GM18873 (cell line): ENCODE measurements at regions not wholly inside any gene's neighbourhood (a gene's known extent, or its start where the extent isn't known, plus 50 kb on each side); places are given as distances from the start of the nearest gene placed in this dataset.

Experiments used
- ATAC-seq: cut with Tn5 transposase; IDR thresholded peaks from one replicate; pipeline ENCODE4 v1.9.1; 2021; ENCODE audit warnings: mild to moderate bottlenecking, moderate library complexity, moderate number of reproducible peaks; ENCODE audit not compliant: unreplicated experiment, low FRiP score

DNA sequence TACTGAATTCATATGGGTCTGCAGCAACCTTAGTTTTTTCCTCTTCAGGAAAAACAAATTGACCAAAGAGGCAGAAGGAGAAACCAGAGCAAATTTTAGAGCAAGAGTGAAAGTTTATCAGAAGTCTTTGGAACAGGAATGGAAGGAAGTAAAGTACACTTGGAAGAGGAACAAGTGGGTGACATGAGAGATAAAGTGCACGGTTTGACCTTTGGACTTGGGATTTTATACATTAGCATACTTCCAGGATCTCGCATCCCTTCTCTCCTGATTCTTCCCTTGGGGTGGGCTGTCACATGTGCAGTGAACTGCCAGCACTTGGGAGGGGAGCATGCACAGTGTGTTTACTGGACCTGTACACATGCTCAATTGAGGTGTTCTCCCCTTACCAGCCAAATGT is 754.8 kb upstream of the ADAMTS5 start:
- no peak for ATAC-seq

DNA sequence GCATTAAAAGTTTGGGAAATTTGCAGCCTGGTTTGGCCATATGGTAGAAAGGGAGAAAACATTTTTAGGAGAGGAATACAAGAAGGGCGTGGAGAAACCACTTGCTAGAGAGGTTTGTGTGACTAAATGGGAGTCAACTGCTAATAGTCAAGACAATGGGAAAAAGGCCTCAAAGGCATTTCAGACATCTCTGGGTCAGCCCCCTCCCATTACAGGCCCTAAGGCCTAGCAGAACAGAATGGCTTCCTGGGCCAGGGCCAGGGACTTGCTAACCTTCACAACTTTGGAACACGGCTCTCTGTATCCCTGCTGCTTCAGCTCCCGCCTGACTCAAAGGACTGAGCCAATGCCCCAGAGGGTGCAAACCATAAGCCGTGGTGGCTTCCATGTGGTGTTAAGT is 752.3 kb upstream of the ADAMTS5 start:
- ATAC-seq, result no peak

DNA sequence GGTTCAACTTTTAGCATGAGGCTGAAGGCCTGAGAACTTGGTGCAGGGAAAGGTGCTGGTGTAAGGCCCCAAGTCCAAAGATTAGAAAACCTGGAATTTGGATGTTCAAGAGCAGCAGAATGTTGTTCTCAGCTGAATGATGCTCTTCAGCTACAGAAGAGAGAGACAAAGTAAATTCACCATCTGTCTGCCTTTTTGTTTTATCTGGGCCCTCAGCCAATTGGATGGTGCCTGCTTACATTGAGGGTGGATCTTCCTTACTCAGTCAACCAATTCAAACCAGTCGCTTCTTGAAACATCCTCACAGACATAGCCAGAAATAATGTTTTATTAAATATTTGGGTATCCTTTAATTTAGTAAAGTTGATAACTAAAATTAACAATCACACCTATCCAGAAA is 748.2 kb upstream of the ADAMTS5 start:
- ATAC-seq, result no peak

DNA sequence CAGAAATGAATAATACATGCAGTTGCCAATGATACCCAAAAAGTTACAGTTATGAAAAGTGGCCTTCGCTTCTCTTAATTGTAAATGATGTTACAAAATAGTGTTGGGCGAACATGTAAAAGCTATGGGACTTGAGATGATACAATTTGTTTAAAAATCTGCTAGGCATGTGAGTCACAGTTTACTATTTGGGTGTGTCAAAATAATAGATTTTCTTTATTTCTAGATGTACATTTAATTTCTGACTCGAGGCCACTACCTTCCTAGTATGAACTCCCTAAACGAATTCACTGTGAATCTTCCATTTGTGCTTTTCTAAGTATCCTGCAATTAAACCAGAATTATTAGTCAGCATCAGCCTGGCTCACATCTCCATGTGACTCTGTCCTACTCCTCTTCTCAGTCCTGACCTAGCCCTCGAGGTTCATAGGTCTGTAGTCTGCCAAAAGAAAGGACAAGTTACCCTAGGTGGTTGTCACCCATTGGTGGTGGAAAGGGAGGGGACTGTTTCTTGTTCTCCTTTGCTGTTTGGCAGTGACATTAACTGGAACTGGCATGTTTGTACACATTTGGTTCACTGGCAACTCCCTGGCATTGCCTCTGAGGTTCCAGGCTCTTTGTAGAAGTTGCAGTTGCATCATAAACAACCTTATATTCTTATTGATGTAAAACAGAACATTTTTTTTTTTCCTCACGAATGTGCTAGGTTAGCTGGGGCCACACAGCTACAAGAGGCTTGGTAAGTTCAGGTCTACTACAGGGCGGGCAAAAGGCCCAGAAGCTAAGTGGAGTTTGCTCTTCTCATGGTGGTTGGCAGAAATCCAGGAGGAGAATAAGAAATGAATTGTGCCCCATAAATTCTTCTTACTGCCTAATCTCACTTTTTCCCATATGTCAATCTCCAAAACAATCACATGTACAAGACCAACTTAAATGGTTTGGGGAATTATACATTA is 746.5 kb upstream of the ADAMTS5 start:
- no peak for ATAC-seq

GRCh38 chr21:27704567-27705166 is 737.8 kb upstream of the ADAMTS5 start:
- ATAC-seq, result no peak

GRCh38 chr21:27703791-27704190 is 736.9 kb upstream of the ADAMTS5 start:
- ATAC-seq, result no peak

DNA sequence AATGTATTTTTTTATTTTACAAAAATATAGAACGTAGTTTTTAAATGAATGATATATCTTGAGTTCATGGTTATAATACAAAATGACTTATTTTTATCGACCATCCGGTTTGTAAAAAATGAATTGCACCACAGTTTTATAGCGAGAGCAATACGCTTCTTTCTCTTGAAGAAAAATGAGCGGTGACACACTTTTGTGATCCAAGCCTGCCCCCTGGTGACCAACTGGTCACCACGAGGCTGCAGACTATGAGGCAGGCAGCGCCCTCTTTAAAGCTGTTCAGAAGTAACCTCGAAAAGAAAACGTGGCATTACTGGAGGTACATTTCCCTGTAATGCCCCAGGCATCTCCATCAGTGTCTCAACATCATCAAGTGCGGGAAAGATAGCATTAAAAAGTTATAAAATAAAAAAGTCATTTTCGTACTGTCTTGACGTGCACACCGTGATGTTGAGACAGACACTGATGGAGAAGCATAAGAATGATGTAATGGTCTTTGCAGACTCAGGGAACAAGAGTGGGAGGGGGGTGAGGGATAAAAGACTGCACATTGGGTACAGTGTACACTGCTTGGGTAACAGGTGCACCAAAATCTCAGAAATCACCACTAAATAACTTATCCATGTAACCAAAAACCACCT is 734.2 kb upstream of the ADAMTS5 start:
- ATAC-seq, result no peak

DNA sequence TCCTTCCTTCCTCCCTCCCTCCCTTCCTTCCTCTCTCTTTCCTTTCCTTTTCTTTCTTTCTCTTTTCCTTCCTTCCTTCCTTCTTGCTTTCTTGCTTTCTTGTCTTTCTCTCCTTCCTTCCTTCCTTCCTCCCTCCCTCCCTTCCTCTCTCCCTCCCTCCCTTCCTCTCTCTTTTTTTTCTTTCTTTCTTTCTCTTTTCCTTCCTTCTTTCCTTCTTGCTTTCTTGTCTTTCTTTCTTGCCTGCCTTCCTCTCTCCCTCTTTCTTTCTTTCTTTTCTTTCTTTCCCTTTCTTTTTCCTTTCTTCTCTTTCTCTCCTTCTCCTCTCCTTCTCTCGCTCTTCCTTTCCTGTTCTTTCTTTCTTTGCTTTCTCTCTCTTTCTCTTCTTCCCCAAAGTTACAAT is 728.4 kb upstream of the ADAMTS5 start:
- ATAC-seq, result no peak

GRCh38 chr21:27694667-27695066 is 727.8 kb upstream of the ADAMTS5 start:
- ATAC-seq, result no peak

- ATAC-seq, result no peak
These were observed 726.5 kb upstream of the ADAMTS5 start for GRCh38 chr21:27693376-27693775.

DNA sequence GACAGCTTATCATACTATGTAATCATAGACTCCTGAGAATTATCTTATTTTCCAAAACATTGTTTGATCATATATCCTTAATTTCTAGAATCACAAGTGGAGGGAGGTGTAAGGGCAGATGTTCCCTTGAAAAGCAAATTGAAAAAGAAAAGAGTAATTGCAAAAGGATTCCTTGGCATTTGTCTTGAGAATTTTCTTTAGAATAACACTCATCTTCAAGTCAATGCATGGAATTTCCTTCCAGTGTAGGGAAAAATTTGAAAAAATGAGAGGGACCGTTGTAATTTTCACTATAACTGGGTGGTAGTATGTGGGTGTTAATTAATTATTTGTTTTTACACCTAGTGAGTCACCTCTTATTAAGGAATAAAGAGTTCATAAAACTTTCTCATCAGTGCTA is 724.6 kb upstream of the ADAMTS5 start:
- ATAC-seq, result no peak

- ATAC-seq, result no peak
These were observed 724.1 kb upstream of the ADAMTS5 start for GRCh38 chr21:27691006-27691405.

GRCh38 chr21:27690426-27690825 is 723.5 kb upstream of the ADAMTS5 start:
- ATAC-seq, result no peak

DNA sequence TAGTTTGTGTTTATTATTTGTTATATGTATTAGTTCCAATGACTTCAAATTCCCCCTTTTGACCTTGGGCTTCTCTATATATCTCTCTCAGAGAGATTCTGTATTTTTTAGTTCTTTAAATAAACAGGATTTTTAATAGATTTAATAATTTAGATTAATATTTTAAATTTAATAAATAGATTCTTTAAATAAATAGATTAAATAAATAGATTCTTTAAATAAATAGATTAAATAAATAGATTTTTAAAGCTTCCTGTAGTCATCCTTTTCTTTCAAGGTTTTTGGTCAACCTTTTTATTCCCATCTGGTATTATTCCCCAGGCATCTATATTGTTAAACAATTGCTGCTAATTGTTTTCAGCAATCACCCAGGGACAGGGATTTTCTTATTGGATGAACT is 721.9 kb upstream of the ADAMTS5 start:
- ATAC-seq, result no peak

GRCh38 chr21:27683292-27683691 is 716.4 kb upstream of the ADAMTS5 start:
- no peak for ATAC-seq

DNA sequence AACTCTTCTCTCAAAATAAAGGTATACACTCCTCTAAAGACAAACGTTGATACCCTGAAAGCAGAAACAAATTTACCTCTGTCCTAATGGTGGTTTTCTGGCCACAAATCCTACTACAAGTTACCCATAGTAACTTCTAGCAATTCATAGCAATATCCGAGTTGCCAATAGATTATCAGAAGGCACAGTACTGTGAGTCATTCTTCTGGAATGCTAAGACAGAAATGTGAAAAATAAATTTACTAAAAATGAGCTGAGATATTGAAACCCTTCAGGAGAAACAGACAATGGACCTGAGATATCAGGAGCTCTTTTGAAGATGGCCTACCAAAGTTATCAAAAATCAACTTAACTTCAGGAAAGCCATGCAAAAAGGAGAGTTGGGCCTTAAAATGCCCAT is 715.0 kb upstream of the ADAMTS5 start:
- no peak for ATAC-seq

GRCh38 chr21:27681038-27681437 is 714.1 kb upstream of the ADAMTS5 start:
- no peak for ATAC-seq

DNA sequence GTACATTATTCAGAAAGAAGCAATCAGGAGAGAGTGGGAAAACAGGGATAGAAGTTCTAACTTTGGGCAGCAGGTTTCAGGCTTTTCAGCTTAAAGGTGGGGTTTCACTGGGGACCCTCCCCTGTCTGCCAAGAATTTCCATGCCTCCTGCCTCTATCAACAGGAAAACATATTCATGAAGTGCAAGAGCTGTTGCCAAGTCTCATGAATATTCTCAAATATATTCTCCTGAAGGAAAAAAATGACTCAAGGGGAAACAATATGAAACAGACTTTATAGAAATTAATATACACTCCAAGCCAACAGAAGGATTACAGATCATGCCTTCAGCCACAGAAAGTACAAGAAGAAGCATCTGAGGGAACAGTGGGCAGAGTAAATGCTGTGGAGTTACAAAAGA is 713.3 kb upstream of the ADAMTS5 start:
- no peak for ATAC-seq

DNA sequence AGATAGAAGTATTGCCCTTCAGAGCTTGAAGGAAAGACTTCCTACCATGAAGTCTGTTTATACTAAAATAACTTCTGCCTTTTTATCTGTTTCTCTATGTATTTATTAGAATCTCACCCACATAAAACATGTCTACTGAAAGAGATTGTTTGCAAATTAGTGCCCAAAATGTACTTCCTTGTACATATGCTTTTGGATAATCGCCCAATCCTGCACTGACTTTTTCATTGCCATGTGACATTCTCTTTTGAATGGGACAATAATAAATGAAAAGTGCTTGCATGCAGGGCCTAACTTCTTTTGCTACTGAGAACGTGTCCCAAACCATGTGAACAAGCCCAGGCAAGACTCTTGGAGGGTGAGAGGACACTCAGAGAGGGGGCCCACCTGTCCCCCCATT is 711.6 kb upstream of the ADAMTS5 start:
- no peak for ATAC-seq

DNA sequence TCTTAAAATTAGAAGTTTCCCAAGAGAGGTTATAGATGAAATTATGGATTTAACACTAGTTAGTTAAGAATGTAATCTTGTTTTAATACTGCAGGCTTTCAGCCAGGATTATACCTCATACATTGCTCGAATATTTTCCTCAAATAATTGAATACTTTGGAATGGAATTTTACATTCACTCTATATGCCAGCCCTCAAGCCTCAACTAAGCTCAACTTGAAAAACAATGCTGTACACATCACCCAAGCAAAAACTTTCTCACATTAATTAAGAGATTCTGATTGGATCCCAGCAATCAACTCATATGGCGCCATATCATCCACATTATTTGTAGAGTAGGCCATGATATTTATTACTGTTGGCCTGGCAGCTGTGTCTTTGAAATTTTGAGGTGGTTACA is 710.7 kb upstream of the ADAMTS5 start:
- no peak for ATAC-seq

DNA sequence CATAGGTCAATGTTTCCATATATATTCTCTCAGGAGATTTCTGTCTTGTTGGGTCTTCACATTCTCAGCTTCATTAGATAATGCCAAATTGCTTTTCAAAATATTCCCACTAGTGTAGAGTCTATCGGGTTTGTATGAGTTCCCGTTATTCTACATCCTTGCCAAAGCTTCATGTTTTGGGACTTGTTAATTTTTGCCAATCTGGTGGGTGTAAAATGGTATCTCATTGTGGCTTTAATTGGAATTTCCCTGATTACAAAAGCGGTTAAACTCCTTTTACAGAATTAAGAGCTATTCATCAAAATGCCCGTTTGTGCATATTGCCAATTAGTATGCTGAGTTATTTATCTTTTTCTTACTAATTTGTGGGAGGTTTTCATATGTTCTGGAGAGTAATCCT is 708.4 kb upstream of the ADAMTS5 start:
- no peak for ATAC-seq
